Hepatocyte (in vitro differentiated cells): ENCODE measurements at regions not wholly inside any gene's neighbourhood (a gene's known extent, or its start where the extent isn't known, plus 50 kb on each side); places are given as distances from the start of the nearest gene placed in this dataset.

Source experiments
- EZH2 ChIP-seq: fragments of 200-600 bp; sonication (generic); IDR thresholded peaks from 2 replicates; pipeline ENCODE4 v1.6.1; 2016; ENCODE audit warnings: antibody characterized with exemption, mild to moderate bottlenecking, borderline replicate concordance
- EZH2phosphoT487 ChIP-seq: fragments of 200-600 bp; sonication (generic); IDR thresholded peaks from one replicate; pipeline ENCODE4 v1.6.1; 2018; ENCODE audit warnings: antibody characterized with exemption, mild to moderate bottlenecking, low read depth, moderate library complexity; ENCODE audit not compliant: unreplicated experiment, severe bottlenecking
- TF ChIP-seq, protein P1 (sequence below): fragments of 200-600 bp; sonication (generic); IDR thresholded peaks from 2 replicates; pipeline ENCODE4 v1.5.1; 2016; ENCODE audit warnings: antibody characterized with exemption, mild to moderate bottlenecking; ENCODE audit not compliant: poor library complexity

DNA sequence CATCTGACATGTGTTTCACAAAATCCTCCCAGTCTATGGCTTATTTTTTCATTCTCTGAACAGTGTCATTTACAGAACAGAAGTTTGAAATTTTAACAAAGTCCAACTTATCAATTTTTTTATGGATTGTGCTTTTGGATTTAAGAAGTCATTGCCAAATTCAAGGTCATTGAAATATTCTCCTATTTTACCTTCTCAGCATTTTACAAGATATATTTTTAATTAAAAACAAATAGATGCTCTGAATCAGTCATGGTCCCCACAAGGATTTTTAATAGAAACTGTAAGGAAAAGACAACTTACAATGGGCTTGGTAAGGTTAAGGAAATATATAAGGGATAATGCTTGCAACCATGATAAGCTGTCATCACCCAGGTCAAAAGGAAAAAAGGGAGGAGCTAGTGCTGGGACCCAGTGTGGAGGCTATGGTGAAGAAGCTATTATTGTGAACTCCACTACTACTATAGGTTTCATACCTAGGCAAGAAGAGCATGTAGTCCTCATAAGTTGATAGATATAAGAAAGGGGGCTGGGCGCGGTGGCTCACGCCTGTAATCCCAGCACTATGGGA is 144.5 kb upstream of the KCNJ15 start:
- TF ChIP-seq, protein P1, sequence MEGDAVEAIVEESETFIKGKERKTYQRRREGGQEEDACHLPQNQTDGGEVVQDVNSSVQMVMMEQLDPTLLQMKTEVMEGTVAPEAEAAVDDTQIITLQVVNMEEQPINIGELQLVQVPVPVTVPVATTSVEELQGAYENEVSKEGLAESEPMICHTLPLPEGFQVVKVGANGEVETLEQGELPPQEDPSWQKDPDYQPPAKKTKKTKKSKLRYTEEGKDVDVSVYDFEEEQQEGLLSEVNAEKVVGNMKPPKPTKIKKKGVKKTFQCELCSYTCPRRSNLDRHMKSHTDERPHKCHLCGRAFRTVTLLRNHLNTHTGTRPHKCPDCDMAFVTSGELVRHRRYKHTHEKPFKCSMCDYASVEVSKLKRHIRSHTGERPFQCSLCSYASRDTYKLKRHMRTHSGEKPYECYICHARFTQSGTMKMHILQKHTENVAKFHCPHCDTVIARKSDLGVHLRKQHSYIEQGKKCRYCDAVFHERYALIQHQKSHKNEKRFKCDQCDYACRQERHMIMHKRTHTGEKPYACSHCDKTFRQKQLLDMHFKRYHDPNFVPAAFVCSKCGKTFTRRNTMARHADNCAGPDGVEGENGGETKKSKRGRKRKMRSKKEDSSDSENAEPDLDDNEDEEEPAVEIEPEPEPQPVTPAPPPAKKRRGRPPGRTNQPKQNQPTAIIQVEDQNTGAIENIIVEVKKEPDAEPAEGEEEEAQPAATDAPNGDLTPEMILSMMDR, result no peak
- TF ChIP-seq EZH2, result no peak
- no peak for TF ChIP-seq EZH2phosphoT487
